Heart right ventricle (tissue), 16 donors: ENCODE measurements at regions not wholly inside any gene's neighbourhood (a gene's known extent, or its start where the extent isn't known, plus 50 kb on each side); places are given as distances from the start of the nearest gene placed in this dataset.

Experiments
- ATAC-seq, 8 donors: fragments of 200-7000 bp; cut with Tn5 transposase; one replicate each; pipeline ENCODE4 v1.9.1; 2020; ENCODE audit warnings: mild to moderate bottlenecking in 8 of 8, moderate library complexity in 8 of 8, moderate number of reproducible peaks in 1 of 8
- DNase-seq, 2 donors: peaks; one replicate each; pipeline ENCODE4 v3.0.0-alpha.2; 2020
- H3K27ac ChIP-seq, 10 donors: fragments of 200-600 bp; sonication (generic) in 2 of 10; one replicate each; pipeline versions ENCODE4 v1.5.0 to v1.8.0; 2020 to 2022; ENCODE audit warnings: mild to moderate bottlenecking in 3 of 10
- H3K27me3 ChIP-seq, 7 donors: fragments of 200-600 bp; one replicate each; pipeline ENCODE4 v1.8.0; 2021 to 2022; ENCODE audit warnings: mild to moderate bottlenecking in 2 of 7
- H3K36me3 ChIP-seq, 9 donors: fragments of 200-600 bp; sonication (generic) in 1 of 9; one replicate each; pipeline versions ENCODE4 v1.5.0 to v1.8.0; 2020 to 2022; ENCODE audit warnings: mild to moderate bottlenecking in 2 of 9
- H3K4me1 ChIP-seq, 9 donors: fragments of 200-600 bp; sonication (generic) in 1 of 9; one replicate each; pipeline versions ENCODE4 v1.5.0 to v1.8.0; 2020 to 2022; ENCODE audit warnings: mild to moderate bottlenecking in 4 of 9
- H3K4me3 ChIP-seq, 10 donors: fragments of 200-600 bp; sonication (generic) in 2 of 10; one replicate each; pipeline versions ENCODE4 v1.5.0 to v1.8.0; 2020 to 2022; ENCODE audit warnings: mild to moderate bottlenecking in 7 of 10, moderate library complexity in 2 of 10
- H3K9me3 ChIP-seq, 11 donors: fragments of 200-600 bp in 10 of 11; sonication (generic) in 2 of 11; one replicate each; pipeline versions ENCODE4 v1.5.0 to v1.8.0; 2013 to 2022; ENCODE audit warnings: mild to moderate bottlenecking in 2 of 11, control low read depth in 1 of 11, moderate library complexity in 1 of 11
- CTCF ChIP-seq, 9 donors: fragments of 200-600 bp; sonication (generic) in 2 of 9; IDR thresholded peaks; one replicate each; pipeline versions ENCODE4 v1.5.0 to v1.8.0; 2021 to 2022; ENCODE audit warnings: antibody characterized with exemption in 9 of 9, mild to moderate bottlenecking in 5 of 9, moderate library complexity in 1 of 9
- WGBS, 2 donors: extraction: QIAGEN DNeasy Blood & Tissue Kit; methylation state at CpG; one replicate each; pipeline ENCODE4 v1.1.7; 2013; ENCODE audit warnings: inconsistent platforms in 1 of 2; 5-methylcytosine and 5-hydroxymethylcytosine counted together
- intact Hi-C, 10 donors: fragments of 100-400 bp; cut with DNase I; formaldehyde crosslinking; loops; one replicate each; pipeline versions ENCODE4 v1.11.1 to v1.14.2; 2022
- donor health status: Arrhythmogenic right ventricular cardiomyopathy.
- donor health status: ischemic (EF 13 %, LVEDD 7.1; RV severe dilation, severe dysfunction).
- donor health status: healthy with polysubstance abuse.
- donor health status: DM: no; HTN: yes; CAD: no.
- donor health status: DM: no; HTN: no; CAD: no.
- donor health status: ischemic (EF 25% LVEDD 6.9; RV normal size, moderate dysfunction).
- donor health status: ischemic (EF 25% LVEDD 5.7; RV mildly dilated, moderate dysfunction).
- donor health status: healthy.
- donor health status: DM: yes; HTN: yes; CAD: no.
- donor health status: Ischemic cardiomyopathy.
- donor health status: ischemic (EF 35%, LVEDD 5.7; RV mildly dilated, moderate dysfunction).
- donor health status: nonischemic (EF 11% LVEDD 7.7; RV severe dilation, severe dysfunction).
- donor health status: DM: yes; HTN: yes; CAD: no.
- donor health status: PGD.
- donor health status: ischemic (EF 29% LVEDD 5.4; RV normal size, mild dysfunction).
- donor health status: nonischemic (EF 23%, LVEDD 6.1; RV moderate dilation, normal function).

DNA sequence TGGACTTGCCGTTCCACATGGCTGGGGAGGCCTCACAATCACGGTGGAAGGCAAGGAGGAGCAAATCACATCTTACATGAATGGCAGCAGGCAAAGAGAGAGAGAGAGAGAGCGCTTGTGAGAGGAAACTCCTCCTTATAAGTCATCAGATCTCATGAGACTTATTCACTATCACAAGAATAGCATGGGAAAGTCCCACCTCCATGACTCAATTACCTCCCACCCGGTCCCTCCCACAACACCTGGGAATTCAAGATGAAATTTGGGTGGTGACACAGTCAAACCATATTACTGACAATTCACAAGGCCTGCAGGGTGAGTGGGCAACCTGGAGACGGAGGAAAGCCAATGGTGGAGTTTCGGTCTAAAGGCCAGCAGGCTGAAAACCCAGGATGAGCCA lies 394.3 kb upstream of the TRAM1L1 start:
- ATAC-seq (no peak), DNase-seq (no peak)
- Histone ChIP-seq H3K27me3 (no peaks in the 10 kb centered on the region), H3K27ac (no peak overlapping the region), H3K36me3 (no peaks in the 10 kb centered on the region), H3K9me3 (no peaks in the 10 kb centered on the region), H3K4me1 (no peaks in the 10 kb centered on the region), H3K4me3 (no peak overlapping the region)
- intact Hi-C loops, result no loop called here
- no peak for TF ChIP-seq CTCF (IDR thresholded peaks at IDR 0.05)
- WGBS, 2 donors, result 67 to 73% methylated on average over 6 of the region's 6 CpGs

GRCh38 chr4:117481742-117482141 lies 396.4 kb upstream of the TRAM1L1 start:
- DNase-seq (no peak), ATAC-seq (no peak)
- Histone ChIP-seq H3K27ac (no peak overlapping the region), H3K9me3 (no peaks in the 10 kb centered on the region), H3K27me3 (no peaks in the 10 kb centered on the region), H3K4me1 (no peaks in the 10 kb centered on the region), H3K4me3 (no peak overlapping the region), H3K36me3 (no peaks in the 10 kb centered on the region)
- no peak for TF ChIP-seq CTCF (IDR thresholded peaks at IDR 0.05)
- WGBS, 2 donors, result 60 to 78% methylated on average over 3 of the region's 3 CpGs
- intact Hi-C loops, result no loop called here

DNA sequence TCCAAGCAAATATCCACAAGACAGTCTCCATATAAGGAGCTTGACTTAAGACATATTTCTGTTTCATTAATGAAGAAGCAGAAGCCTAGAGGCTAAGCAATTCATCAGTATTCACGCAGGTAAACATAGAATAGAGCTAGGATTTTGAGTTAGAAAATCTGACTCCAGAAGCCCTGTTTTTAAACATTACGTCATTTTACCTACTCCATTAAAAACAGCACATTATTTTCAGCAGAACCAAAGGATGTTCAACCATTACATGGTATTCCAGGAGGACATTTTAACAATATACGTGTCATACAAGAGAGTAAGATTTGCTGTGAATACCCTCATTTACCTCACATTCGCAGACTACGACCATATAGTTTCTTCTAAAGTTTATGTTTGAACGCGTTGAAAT lies 403.3 kb upstream of the TRAM1L1 start:
- 91 to 95% methylated on average over 7 of the region's 7 CpGs for WGBS, 2 donors

GRCh38 chr4:117489107-117489506 lies 403.7 kb upstream of the TRAM1L1 start:
- Histone ChIP-seq H3K4me3 (no peak overlapping the region), H3K27ac (no peak overlapping the region), H3K4me1 (peaks cover 0 to 3% (median 0%) of the 10 kb centered on the region in 9 donors), H3K27me3 (no peaks in the 10 kb centered on the region), H3K36me3 (no peaks in the 10 kb centered on the region), H3K9me3 (no peaks in the 10 kb centered on the region)
- intact Hi-C loops, result no loop called here
- DNase-seq (no peak), ATAC-seq (no peak)
- TF ChIP-seq CTCF (IDR thresholded peaks at IDR 0.05), result no peak
- WGBS, 2 donors, result 86 to 89% methylated on average over 2 of the region's 2 CpGs

More for the DNA sequence above, 403.3 kb upstream of the TRAM1L1 start:
- Histone ChIP-seq H3K27me3 (no peaks in the 10 kb centered on the region), H3K27ac (no peak overlapping the region), H3K36me3 (no peaks in the 10 kb centered on the region), H3K9me3 (no peaks in the 10 kb centered on the region), H3K4me1 (peaks cover 0 to 3% (median 0%) of the 10 kb centered on the region in 9 donors), H3K4me3 (no peak overlapping the region)
- no peak for ATAC-seq
- no peak for TF ChIP-seq CTCF (IDR thresholded peaks at IDR 0.05)
- intact Hi-C loops, result no loop called here
- DNase-seq, result no peak
